ENCODE measurements at regions not wholly inside any gene's neighbourhood (a gene's known extent, or its start where the extent isn't known, plus 50 kb on each side); places are given as distances from the start of the nearest gene placed in this dataset.

DNA sequence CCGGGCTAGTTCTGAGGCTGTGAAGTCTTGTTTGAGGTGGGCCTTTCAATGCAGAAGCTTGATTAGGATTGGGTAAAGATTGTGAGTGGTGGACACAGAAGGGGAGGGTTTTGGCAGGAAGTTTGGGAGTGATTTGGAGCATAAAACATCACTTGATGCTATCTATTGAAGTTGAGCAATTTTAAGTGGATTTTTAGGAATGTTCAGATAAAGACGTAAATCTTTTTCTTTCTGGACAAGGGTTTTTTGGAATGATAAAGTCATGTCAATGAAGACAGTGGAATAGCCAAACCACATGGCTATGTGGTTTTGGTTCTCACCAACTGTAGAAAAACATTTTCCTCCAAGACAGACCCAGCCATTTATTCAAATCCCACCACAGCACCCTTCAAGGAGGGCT lies 111.2 kb upstream of the SNX19 start:
- TF ChIP-seq, protein P1, sequence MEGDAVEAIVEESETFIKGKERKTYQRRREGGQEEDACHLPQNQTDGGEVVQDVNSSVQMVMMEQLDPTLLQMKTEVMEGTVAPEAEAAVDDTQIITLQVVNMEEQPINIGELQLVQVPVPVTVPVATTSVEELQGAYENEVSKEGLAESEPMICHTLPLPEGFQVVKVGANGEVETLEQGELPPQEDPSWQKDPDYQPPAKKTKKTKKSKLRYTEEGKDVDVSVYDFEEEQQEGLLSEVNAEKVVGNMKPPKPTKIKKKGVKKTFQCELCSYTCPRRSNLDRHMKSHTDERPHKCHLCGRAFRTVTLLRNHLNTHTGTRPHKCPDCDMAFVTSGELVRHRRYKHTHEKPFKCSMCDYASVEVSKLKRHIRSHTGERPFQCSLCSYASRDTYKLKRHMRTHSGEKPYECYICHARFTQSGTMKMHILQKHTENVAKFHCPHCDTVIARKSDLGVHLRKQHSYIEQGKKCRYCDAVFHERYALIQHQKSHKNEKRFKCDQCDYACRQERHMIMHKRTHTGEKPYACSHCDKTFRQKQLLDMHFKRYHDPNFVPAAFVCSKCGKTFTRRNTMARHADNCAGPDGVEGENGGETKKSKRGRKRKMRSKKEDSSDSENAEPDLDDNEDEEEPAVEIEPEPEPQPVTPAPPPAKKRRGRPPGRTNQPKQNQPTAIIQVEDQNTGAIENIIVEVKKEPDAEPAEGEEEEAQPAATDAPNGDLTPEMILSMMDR (IDR thresholded peaks at IDR 0.05) = no peak
- TF ChIP-seq EP300 (IDR thresholded peaks at IDR 0.05) (no peak), POLR2AphosphoS5 (IDR thresholded peaks at IDR 0.05) (no peak), POLR2A (IDR thresholded peaks at IDR 0.05) (no peak)
